ENCODE measurements at regions not wholly inside any gene's neighbourhood (a gene's known extent, or its start where the extent isn't known, plus 50 kb on each side); places are given as distances from the start of the nearest gene placed in this dataset.
A peak's percentile ranks its signal among the peaks of the same experiment; 100 is the strongest.
"Not testable (repeated sequence)": the region's sequence is repeated elsewhere in the genome, so short reads cannot be mapped to it uniquely, and the experiment has no call there.

GRCh38 chr20:17836303-17836861, 132.2 kb downstream of the SNX5 start:
- DNase-seq (ENCODE audit: low spot score): no peak

- DNase-seq (ENCODE audit: low spot score): no peak
These were observed 132.7 kb downstream of the SNX5 start for GRCh38 chr20:17835934-17836300.

- no peak for DNase-seq (ENCODE audit: low spot score)
These were observed 133.2 kb downstream of the SNX5 start for GRCh38 chr20:17835240-17835933.

- no peak for DNase-seq (ENCODE audit: low spot score)
These were observed 133.8 kb downstream of the SNX5 start for GRCh38 chr20:17834804-17835203.

GRCh38 chr20:17833036-17833674, 133.4 kb downstream of the BANF2 start:
- DNase-seq (ENCODE audit: low spot score): no peak

- no peak for DNase-seq (ENCODE audit: low spot score)
These were observed 132.6 kb downstream of the BANF2 start for GRCh38 chr20:17832236-17832915.

GRCh38 chr20:17828598-17829144, 128.9 kb downstream of the BANF2 start:
- no peak for DNase-seq (ENCODE audit: low spot score)

GRCh38 chr20:17827759-17828559, 128.2 kb downstream of the BANF2 start:
- DNase-seq (ENCODE audit: low spot score): no peak

- DNase-seq (ENCODE audit: low spot score): no peak
These were observed 127.3 kb downstream of the BANF2 start for GRCh38 chr20:17827079-17827478.

- DNase-seq (ENCODE audit: low spot score): no peak
These were observed 126.4 kb downstream of the BANF2 start for GRCh38 chr20:17825960-17826843.

- no peak for DNase-seq (ENCODE audit: low spot score)
These were observed 125.6 kb downstream of the BANF2 start for GRCh38 chr20:17825252-17825959.

- no peak for DNase-seq (ENCODE audit: low spot score)
These were observed 125.0 kb downstream of the BANF2 start for GRCh38 chr20:17824676-17825251.

- DNase-seq (ENCODE audit: low spot score): no peak
These were observed 123.8 kb downstream of the BANF2 start for GRCh38 chr20:17823409-17824144.

GRCh38 chr20:17822540-17823408, 123.0 kb downstream of the BANF2 start:
- DNase-seq (ENCODE audit: low spot score): no peak

- DNase-seq (ENCODE audit: low spot score): peak; percentile 38
These were observed 122.3 kb downstream of the BANF2 start for GRCh38 chr20:17822039-17822438.

GRCh38 chr20:17821606-17822005, 121.8 kb downstream of the BANF2 start:
- DNase-seq (ENCODE audit: low spot score): not testable (repeated sequence)

GRCh38 chr20:17819395-17820093, 119.8 kb downstream of the BANF2 start:
- DNase-seq (ENCODE audit: low spot score): no peak
